ENCODE measurements at regions not wholly inside any gene's neighbourhood (a gene's known extent, or its start where the extent isn't known, plus 50 kb on each side); places are given as distances from the start of the nearest gene placed in this dataset.

- H3K4me3 ChIP-seq (ENCODE audit: low read depth, poor library complexity, severe bottlenecking): no peak overlapping the region
- intact Hi-C loops (cut with DNase I; ENCODE audit: low total_unique reads): no loop called here
- no peak for DNase-seq (ENCODE audit: low spot score in 2 of 2)
- WGBS, 2 donors: 77 to 86% methylated on average over 2 of the region's 2 CpGs
- TF ChIP-seq CTCF (IDR thresholded peaks at IDR 0.05) (no peak), POLR2A (IDR thresholded peaks at IDR 0.05) (no peak)
Measured at GRCh38 chr10:106106114-106106513, 1058.4 kb downstream of the SORCS1 start.

- intact Hi-C loops (cut with DNase I; ENCODE audit: low total_unique reads): no loop called here
- no peak for DNase-seq (ENCODE audit: low spot score in 2 of 2)
- TF ChIP-seq POLR2A (IDR thresholded peaks at IDR 0.05) (no peak), CTCF (IDR thresholded peaks at IDR 0.05) (no peak)
- H3K4me3 ChIP-seq (ENCODE audit: low read depth, poor library complexity, severe bottlenecking): no peak overlapping the region
Measured at GRCh38 chr10:106089855-106090254, 1074.7 kb downstream of the SORCS1 start.

- TF ChIP-seq POLR2A (IDR thresholded peaks at IDR 0.05): no peak
- no peak for TF ChIP-seq CTCF (IDR thresholded peaks at IDR 0.05)
- no peak overlapping the region for H3K4me3 ChIP-seq (ENCODE audit: low read depth, poor library complexity, severe bottlenecking)
- whole genome bisulfite sequencing, 2 donors: 100% methylated on average over 1 of the region's 1 CpG
- no peak for DNase-seq (ENCODE audit: low spot score in 2 of 2)
- intact Hi-C loops (cut with DNase I; ENCODE audit: low total_unique reads): no loop called here
Measured at GRCh38 chr10:106086391-106086790, 1078.1 kb downstream of the SORCS1 start.

- DNase-seq (ENCODE audit: low spot score in 2 of 2): no peak
- TF ChIP-seq CTCF (IDR thresholded peaks at IDR 0.05) (no peak), POLR2A (IDR thresholded peaks at IDR 0.05) (no peak)
- no peak overlapping the region for H3K4me3 ChIP-seq (ENCODE audit: low read depth, poor library complexity, severe bottlenecking)
- WGBS, 2 donors: 56 to 75% methylated on average over 2 of the region's 2 CpGs
- intact Hi-C loops (cut with DNase I; ENCODE audit: low total_unique reads): no loop called here
Measured at GRCh38 chr10:106083572-106083971, 1080.9 kb downstream of the SORCS1 start.

- 79 to 81% methylated on average over 3 of the region's 3 CpGs for whole genome bisulfite sequencing, 2 donors
- H3K4me3 ChIP-seq (ENCODE audit: low read depth, poor library complexity, severe bottlenecking): no peak overlapping the region
- DNase-seq (ENCODE audit: low spot score in 2 of 2): no peak
- no peak for TF ChIP-seq CTCF (IDR thresholded peaks at IDR 0.05)
- no peak for TF ChIP-seq POLR2A (IDR thresholded peaks at IDR 0.05)
- intact Hi-C loops (cut with DNase I; ENCODE audit: low total_unique reads): no loop called here
Measured at GRCh38 chr10:106082865-106083264, 1081.6 kb downstream of the SORCS1 start.

GRCh38 chr10:106078895-106079576 is 1085.5 kb downstream of the SORCS1 start:
- H3K4me3 ChIP-seq (ENCODE audit: low read depth, poor library complexity, severe bottlenecking): no peak overlapping the region
- intact Hi-C loops (cut with DNase I; ENCODE audit: low total_unique reads): no loop called here
- 53 to 60% methylated on average over 9 of the region's 9 CpGs for WGBS, 2 donors
- DNase-seq (ENCODE audit: low spot score in 2 of 2): no peak
- TF ChIP-seq POLR2A (IDR thresholded peaks at IDR 0.05) (no peak), CTCF (IDR thresholded peaks at IDR 0.05) (no peak)

Data from lower leg skin (tissue), 4 donors.